Skin epidermis (tissue), 12 donors: ENCODE measurements at regions not wholly inside any gene's neighbourhood (a gene's known extent, or its start where the extent isn't known, plus 50 kb on each side); places are given as distances from the start of the nearest gene placed in this dataset.

Source experiments
- H3K27ac ChIP-seq, 21 experiments: fragments of 200-600 bp; sonication (generic) in 11 of 21; one replicate each; pipeline ENCODE4 v1.5.0; 2020; ENCODE audit warnings: mild to moderate bottlenecking in 3 of 21, inconsistent platforms in 2 of 21, moderate library complexity in 2 of 21
- H3K4me3 ChIP-seq, 7 experiments: fragments of 200-600 bp; sonication (generic) in 2 of 7; one replicate each; pipeline ENCODE4 v1.5.0; 2020; ENCODE audit warnings: inconsistent platforms in 2 of 7, mild to moderate bottlenecking in 2 of 7, moderate library complexity in 1 of 7

DNA sequence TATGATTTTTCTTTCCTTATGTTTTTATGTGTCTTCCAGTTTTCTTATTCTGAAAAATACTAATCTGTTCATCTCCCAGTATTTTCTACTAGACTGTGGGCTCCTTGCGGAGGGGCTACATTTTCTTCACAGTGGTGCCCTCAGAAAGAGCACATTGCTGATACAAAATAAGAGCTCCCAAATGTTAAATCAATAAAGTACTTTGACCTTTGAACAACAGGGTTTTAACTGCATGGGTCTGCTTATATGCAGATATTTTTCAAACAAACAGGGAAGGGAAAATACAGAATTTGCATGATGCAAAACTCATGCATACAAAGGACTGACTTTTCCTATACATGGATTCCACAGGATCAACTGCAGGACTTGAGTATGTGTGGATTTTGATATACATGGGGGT, 79.9 kb upstream of the ACO1 start:
- Histone ChIP-seq H3K27ac (no peak overlapping the region), H3K4me3 (no peak overlapping the region)

DNA sequence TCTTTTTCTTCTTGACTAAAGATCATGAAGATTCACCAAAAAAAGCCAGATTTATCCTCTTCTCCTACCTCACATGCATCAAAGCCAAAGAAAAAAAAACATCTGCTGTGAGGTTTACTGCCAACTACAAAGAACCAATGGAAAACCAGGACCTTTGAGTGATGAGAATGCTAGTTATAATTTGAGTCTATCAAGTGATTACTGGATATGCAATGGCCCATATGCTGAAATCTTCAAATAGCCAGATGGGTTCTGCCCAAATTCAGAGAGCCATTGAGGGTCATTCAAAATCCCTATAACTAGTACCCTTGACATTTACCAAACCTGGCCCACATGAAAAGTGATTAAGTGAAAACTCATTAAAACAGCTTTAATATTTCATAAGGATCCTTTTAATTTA, 78.4 kb upstream of the ACO1 start:
- H3K27ac ChIP-seq = no peak overlapping the region
- no peak overlapping the region for H3K4me3 ChIP-seq

- H3K27ac ChIP-seq = no peak overlapping the region
- H3K4me3 ChIP-seq = no peak overlapping the region
Observed at GRCh38 chr9:32319312-32319929, 65.0 kb upstream of the ACO1 start.

DNA sequence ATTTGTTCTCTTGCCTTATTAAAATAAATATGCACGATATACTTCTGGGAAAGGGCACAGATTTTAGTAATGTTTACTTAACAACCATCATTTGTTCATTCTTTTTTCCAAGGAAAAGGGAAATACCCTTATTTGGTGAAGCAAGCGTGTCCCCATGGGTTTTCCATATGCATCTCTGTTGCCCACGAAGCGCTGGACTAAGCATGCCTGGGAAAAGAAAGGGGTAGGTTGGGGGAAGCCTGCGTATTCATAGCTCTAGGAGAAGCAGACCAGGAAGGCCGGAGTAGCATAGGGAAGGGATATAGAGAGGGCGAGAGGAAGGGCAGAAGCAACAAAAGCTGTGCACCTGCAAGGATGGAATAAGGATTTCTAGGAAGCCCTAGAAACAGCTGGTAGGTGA, 61.8 kb upstream of the ACO1 start:
- Histone ChIP-seq H3K4me3 (no peak overlapping the region), H3K27ac (no peak overlapping the region)

DNA sequence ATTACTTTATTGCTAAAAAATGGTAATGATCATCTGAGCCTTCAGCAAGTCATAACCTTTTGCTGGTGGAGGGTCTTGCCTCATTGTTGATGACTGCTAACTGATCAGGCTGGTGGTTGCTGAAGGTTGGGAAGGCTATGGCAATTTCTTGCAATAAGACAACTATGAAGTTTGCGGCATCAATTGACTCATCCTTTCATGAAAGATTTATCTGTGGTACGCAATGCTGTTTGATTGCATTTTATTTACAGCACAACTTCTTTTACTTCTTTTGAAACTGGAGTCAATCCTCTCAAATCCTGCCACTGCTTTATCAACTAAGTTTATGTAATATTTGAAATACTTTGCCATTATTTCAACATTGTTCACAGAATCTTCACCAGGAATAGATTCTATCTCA, 58.3 kb upstream of the ACO1 start:
- H3K4me3 ChIP-seq = no peak overlapping the region
- no peak overlapping the region for H3K27ac ChIP-seq

- H3K4me3 ChIP-seq = no peak overlapping the region
- H3K27ac ChIP-seq = no peak overlapping the region
Observed at GRCh38 chr9:32331240-32331639, 53.2 kb upstream of the ACO1 start.

- no peak overlapping the region for H3K4me3 ChIP-seq
- no peak overlapping the region for H3K27ac ChIP-seq
Observed at GRCh38 chr9:32334112-32334511, 50.3 kb upstream of the ACO1 start.
